KMS-11 (cell line): ENCODE measurements at regions not wholly inside any gene's neighbourhood (a gene's known extent, or its start where the extent isn't known, plus 50 kb on each side); places are given as distances from the start of the nearest gene placed in this dataset.

Experiments used
- H2AFZ ChIP-seq: fragments of 200-600 bp; sonication (generic); 2 replicates; pipeline ENCODE4 v1.6.1; 2016; ENCODE audit warnings: antibody characterized with exemption, mixed run types, low read depth
- H3K27ac ChIP-seq: fragments of 200-600 bp; sonication (generic); 2 replicates; pipeline ENCODE4 v1.6.1; 2016; ENCODE audit warnings: mild to moderate bottlenecking, mixed run types
- H3K27me3 ChIP-seq: fragments of 200-600 bp; sonication (generic); 2 replicates; pipeline ENCODE4 v1.6.1; 2017; ENCODE audit warnings: mild to moderate bottlenecking, low read depth, mixed run types, moderate library complexity; ENCODE audit not compliant: insufficient read depth
- H3K36me3 ChIP-seq: fragments of 200-600 bp; sonication (generic); 2 replicates; pipeline ENCODE4 v1.6.1; 2017; ENCODE audit warnings: mild to moderate bottlenecking, mixed run types; ENCODE audit not compliant: insufficient read depth
- H3K4me1 ChIP-seq: fragments of 200-600 bp; sonication (generic); 2 replicates; pipeline ENCODE4 v1.6.1; 2016; ENCODE audit warnings: mild to moderate bottlenecking, low read depth, mixed run types; ENCODE audit not compliant: poor library complexity, severe bottlenecking
- H3K4me2 ChIP-seq: fragments of 200-600 bp; sonication (generic); 2 replicates; pipeline ENCODE4 v1.7.0; 2016; ENCODE audit warnings: mild to moderate bottlenecking, mixed run types
- H3K4me3 ChIP-seq: fragments of 200-600 bp; sonication (generic); IDR thresholded peaks from 2 replicates; pipeline ENCODE4 v1.6.1; 2017; ENCODE audit warnings: low read depth, low read length, mixed read lengths; ENCODE audit not compliant: insufficient read depth
- H3K79me2 ChIP-seq: fragments of 200-600 bp; sonication (generic); 2 replicates; pipeline ENCODE4 v1.6.1; 2016; ENCODE audit warnings: low read depth, mixed run types; ENCODE audit not compliant: insufficient read depth
- H3K9ac ChIP-seq: fragments of 200-600 bp; sonication (generic); 2 replicates; pipeline ENCODE4 v1.6.1; 2016; ENCODE audit warnings: mild to moderate bottlenecking, mixed run types
- H4K20me1 ChIP-seq: fragments of 200-600 bp; sonication (generic); 2 replicates; pipeline ENCODE4 v1.6.1; 2016; ENCODE audit warnings: mild to moderate bottlenecking, mixed run types; ENCODE audit not compliant: insufficient read depth
- TF ChIP-seq, protein P1 (sequence below): fragments of 200-600 bp; sonication (generic); conservative IDR thresholded peaks from 2 replicates; pipeline ENCODE4 v1.6.1; 2017; ENCODE audit warnings: low read depth, mild to moderate bottlenecking, antibody characterized with exemption, low read length, moderate library complexity, mixed read lengths

- Histone ChIP-seq H4K20me1 (no peaks in the 10 kb centered on the region), H2AFZ (no peak overlapping the region), H3K27me3 (no peaks in the 10 kb centered on the region), H3K79me2 (no peaks in the 10 kb centered on the region), H3K9ac (no peak overlapping the region), H3K4me3 (no peak overlapping the region), H3K36me3 (no peaks in the 10 kb centered on the region), H3K4me2 (no peak overlapping the region), H3K4me1 (no peaks in the 10 kb centered on the region), H3K27ac (no peak overlapping the region)
- TF ChIP-seq, protein P1, sequence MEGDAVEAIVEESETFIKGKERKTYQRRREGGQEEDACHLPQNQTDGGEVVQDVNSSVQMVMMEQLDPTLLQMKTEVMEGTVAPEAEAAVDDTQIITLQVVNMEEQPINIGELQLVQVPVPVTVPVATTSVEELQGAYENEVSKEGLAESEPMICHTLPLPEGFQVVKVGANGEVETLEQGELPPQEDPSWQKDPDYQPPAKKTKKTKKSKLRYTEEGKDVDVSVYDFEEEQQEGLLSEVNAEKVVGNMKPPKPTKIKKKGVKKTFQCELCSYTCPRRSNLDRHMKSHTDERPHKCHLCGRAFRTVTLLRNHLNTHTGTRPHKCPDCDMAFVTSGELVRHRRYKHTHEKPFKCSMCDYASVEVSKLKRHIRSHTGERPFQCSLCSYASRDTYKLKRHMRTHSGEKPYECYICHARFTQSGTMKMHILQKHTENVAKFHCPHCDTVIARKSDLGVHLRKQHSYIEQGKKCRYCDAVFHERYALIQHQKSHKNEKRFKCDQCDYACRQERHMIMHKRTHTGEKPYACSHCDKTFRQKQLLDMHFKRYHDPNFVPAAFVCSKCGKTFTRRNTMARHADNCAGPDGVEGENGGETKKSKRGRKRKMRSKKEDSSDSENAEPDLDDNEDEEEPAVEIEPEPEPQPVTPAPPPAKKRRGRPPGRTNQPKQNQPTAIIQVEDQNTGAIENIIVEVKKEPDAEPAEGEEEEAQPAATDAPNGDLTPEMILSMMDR: no peak
These were observed 66.7 kb upstream of the MME start for GRCh38 chr3:155013427-155013826.

GRCh38 chr3:155012584-155012983 lies 67.5 kb upstream of the MME start:
- no peaks in the 10 kb centered on the region for H3K79me2 ChIP-seq
- TF ChIP-seq, protein P1: no peak
- no peaks in the 10 kb centered on the region for H3K27me3 ChIP-seq
- no peak overlapping the region for H3K4me3 ChIP-seq
- no peak overlapping the region for H3K9ac ChIP-seq
- H3K4me1 ChIP-seq: no peaks in the 10 kb centered on the region
- H3K4me2 ChIP-seq: no peak overlapping the region
- no peak overlapping the region for H3K27ac ChIP-seq
- no peaks in the 10 kb centered on the region for H3K36me3 ChIP-seq
- H2AFZ ChIP-seq: no peak overlapping the region
- no peaks in the 10 kb centered on the region for H4K20me1 ChIP-seq

DNA sequence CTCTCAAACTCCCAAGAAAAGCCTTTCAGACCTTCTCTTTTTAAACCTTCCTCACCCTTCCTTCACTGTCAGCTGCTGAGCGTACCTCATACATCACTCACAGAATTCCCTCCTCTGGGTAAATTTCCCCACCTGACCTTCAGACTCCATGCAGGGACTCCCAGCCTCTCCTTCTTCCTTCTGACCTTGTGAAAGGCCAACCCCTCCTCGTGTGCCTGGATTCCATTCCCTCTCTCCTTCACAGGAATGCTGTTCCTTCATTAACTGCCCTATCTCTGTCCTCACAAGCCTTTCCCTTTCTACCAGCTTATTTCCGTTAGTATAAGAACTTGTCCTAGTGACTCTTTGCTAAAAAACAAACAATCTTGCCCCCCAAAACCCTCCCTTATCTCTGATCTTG lies 69.7 kb upstream of the MME start:
- Histone ChIP-seq H3K4me2 (no peak overlapping the region), H3K79me2 (no peaks in the 10 kb centered on the region), H4K20me1 (no peaks in the 10 kb centered on the region), H3K9ac (no peak overlapping the region), H3K4me1 (no peaks in the 10 kb centered on the region), H3K36me3 (no peaks in the 10 kb centered on the region), H2AFZ (no peak overlapping the region), H3K27me3 (no peaks in the 10 kb centered on the region), H3K27ac (no peak overlapping the region), H3K4me3 (no peak overlapping the region)
- TF ChIP-seq, protein P1: no peak

GRCh38 chr3:155009217-155009616 lies 70.9 kb upstream of the MME start:
- H3K27me3 ChIP-seq: no peaks in the 10 kb centered on the region
- H3K4me1 ChIP-seq: no peaks in the 10 kb centered on the region
- no peak overlapping the region for H2AFZ ChIP-seq
- H4K20me1 ChIP-seq: no peaks in the 10 kb centered on the region
- no peak overlapping the region for H3K4me3 ChIP-seq
- H3K36me3 ChIP-seq: no peaks in the 10 kb centered on the region
- H3K9ac ChIP-seq: no peak overlapping the region
- TF ChIP-seq, protein P1: no peak
- H3K4me2 ChIP-seq: no peak overlapping the region
- no peak overlapping the region for H3K27ac ChIP-seq
- no peaks in the 10 kb centered on the region for H3K79me2 ChIP-seq

DNA sequence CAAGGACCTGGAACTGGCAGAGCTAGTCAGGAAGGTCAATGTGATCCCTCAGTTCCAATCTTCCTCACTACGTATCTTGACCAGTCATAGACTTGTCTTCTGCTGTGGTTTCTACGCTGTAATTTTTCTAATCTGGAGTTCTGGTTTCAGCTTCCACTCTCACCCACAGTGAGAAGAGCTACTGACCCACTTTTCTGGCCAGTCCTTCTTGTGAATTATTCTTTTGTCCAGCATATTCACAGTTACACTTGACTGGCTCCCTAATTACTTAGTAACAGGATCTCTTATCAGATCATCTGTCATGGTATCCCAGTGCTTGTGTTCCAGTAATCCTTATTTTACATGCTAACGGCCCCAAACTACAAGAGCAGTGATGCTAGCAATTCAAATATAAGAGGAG lies 72.4 kb upstream of the MME start:
- no peak overlapping the region for H3K4me3 ChIP-seq
- no peak overlapping the region for H2AFZ ChIP-seq
- H3K27ac ChIP-seq: no peak overlapping the region
- no peak overlapping the region for H3K9ac ChIP-seq
- H3K36me3 ChIP-seq: no peaks in the 10 kb centered on the region
- no peak overlapping the region for H3K4me2 ChIP-seq
- H3K4me1 ChIP-seq: no peaks in the 10 kb centered on the region
- TF ChIP-seq, protein P1: no peak
- no peaks in the 10 kb centered on the region for H3K79me2 ChIP-seq
- no peaks in the 10 kb centered on the region for H3K27me3 ChIP-seq
- H4K20me1 ChIP-seq: no peaks in the 10 kb centered on the region
